ENCODE measurements at regions not wholly inside any gene's neighbourhood (a gene's known extent, or its start where the extent isn't known, plus 50 kb on each side); places are given as distances from the start of the nearest gene placed in this dataset.

GRCh38 chr14:86094512-86094911 is 564.6 kb downstream of the FLRT2 start:
- no peaks in the 10 kb centered on the region for H3K27me3 Mint-ChIP-seq (ENCODE audit: unreplicated experiment)
- H3K27ac Mint-ChIP-seq (ENCODE audit: unreplicated experiment): no peak overlapping the region

GRCh38 chr14:86091811-86092210 is 561.9 kb downstream of the FLRT2 start:
- Mint-ChIP-seq H3K27me3 (ENCODE audit: unreplicated experiment) (no peaks in the 10 kb centered on the region), H3K9me3 (ENCODE audit: unreplicated experiment) (peaks cover 3% of the 10 kb centered on the region), H3K4me1 (ENCODE audit: unreplicated experiment) (peaks cover 5% of the 10 kb centered on the region), H3K36me3 (ENCODE audit: unreplicated experiment) (no peaks in the 10 kb centered on the region), H3K4me3 (ENCODE audit: unreplicated experiment) (no peak overlapping the region), H3K27ac (ENCODE audit: unreplicated experiment) (no peak overlapping the region)
- TF ChIP-seq CTCF (IDR thresholded peaks at IDR 0.05): no peak
- no peak for DNase-seq (ENCODE audit: extremely low spot score, unreplicated experiment)

More at GRCh38 chr14:86094512-86094911, 564.6 kb downstream of the FLRT2 start:
- Mint-ChIP-seq H3K4me3 (ENCODE audit: unreplicated experiment) (no peak overlapping the region), H3K4me1 (ENCODE audit: unreplicated experiment) (no peaks in the 10 kb centered on the region), H3K36me3 (ENCODE audit: unreplicated experiment) (no peaks in the 10 kb centered on the region), H3K9me3 (ENCODE audit: unreplicated experiment) (peaks cover 6% of the 10 kb centered on the region)
- TF ChIP-seq CTCF (IDR thresholded peaks at IDR 0.05): no peak
- DNase-seq (ENCODE audit: extremely low spot score, unreplicated experiment): no peak

- H3K9me3 Mint-ChIP-seq (ENCODE audit: unreplicated experiment): peaks cover 3% of the 10 kb centered on the region
- H3K27me3 Mint-ChIP-seq (ENCODE audit: unreplicated experiment): no peaks in the 10 kb centered on the region
- H3K36me3 Mint-ChIP-seq (ENCODE audit: unreplicated experiment): no peaks in the 10 kb centered on the region
- DNase-seq (ENCODE audit: extremely low spot score, unreplicated experiment): no peak
- H3K27ac Mint-ChIP-seq (ENCODE audit: unreplicated experiment): no peak overlapping the region
- peaks cover 5% of the 10 kb centered on the region for H3K4me1 Mint-ChIP-seq (ENCODE audit: unreplicated experiment)
- TF ChIP-seq CTCF (IDR thresholded peaks at IDR 0.05): no peak
- H3K4me3 Mint-ChIP-seq (ENCODE audit: unreplicated experiment): no peak overlapping the region
These were observed 558.2 kb downstream of the FLRT2 start for GRCh38 chr14:86088156-86088555.

GRCh38 chr14:86087377-86087776 is 557.4 kb downstream of the FLRT2 start:
- H3K4me1 Mint-ChIP-seq (ENCODE audit: unreplicated experiment): peaks cover 5% of the 10 kb centered on the region
- H3K27me3 Mint-ChIP-seq (ENCODE audit: unreplicated experiment): no peaks in the 10 kb centered on the region
- H3K4me3 Mint-ChIP-seq (ENCODE audit: unreplicated experiment): no peak overlapping the region
- TF ChIP-seq CTCF (IDR thresholded peaks at IDR 0.05): no peak
- H3K9me3 Mint-ChIP-seq (ENCODE audit: unreplicated experiment): peaks cover 3% of the 10 kb centered on the region
- DNase-seq (ENCODE audit: extremely low spot score, unreplicated experiment): no peak
- no peaks in the 10 kb centered on the region for H3K36me3 Mint-ChIP-seq (ENCODE audit: unreplicated experiment)
- H3K27ac Mint-ChIP-seq (ENCODE audit: unreplicated experiment): no peak overlapping the region

GRCh38 chr14:86086962-86087361 is 557.0 kb downstream of the FLRT2 start:
- Mint-ChIP-seq H3K27me3 (ENCODE audit: unreplicated experiment) (no peaks in the 10 kb centered on the region), H3K27ac (ENCODE audit: unreplicated experiment) (no peak overlapping the region), H3K9me3 (ENCODE audit: unreplicated experiment) (peaks cover 1% of the 10 kb centered on the region), H3K4me3 (ENCODE audit: unreplicated experiment) (no peak overlapping the region), H3K4me1 (ENCODE audit: unreplicated experiment) (peaks cover 5% of the 10 kb centered on the region), H3K36me3 (ENCODE audit: unreplicated experiment) (no peaks in the 10 kb centered on the region)
- TF ChIP-seq CTCF (IDR thresholded peaks at IDR 0.05): no peak
- no peak for DNase-seq (ENCODE audit: extremely low spot score, unreplicated experiment)

Measured in osteocyte (in vitro differentiated cells).